ENCODE measurements at regions not wholly inside any gene's neighbourhood (a gene's known extent, or its start where the extent isn't known, plus 50 kb on each side); places are given as distances from the start of the nearest gene placed in this dataset.

GRCh38 chr3:76961284-76961683 lies 78.6 kb upstream of the ROBO2 start:
- no peak overlapping the region for H3K4me3 ChIP-seq (ENCODE audit: low read length)
- DNase-seq (ENCODE audit: low read depth), result no peak
- TF ChIP-seq, protein P1, sequence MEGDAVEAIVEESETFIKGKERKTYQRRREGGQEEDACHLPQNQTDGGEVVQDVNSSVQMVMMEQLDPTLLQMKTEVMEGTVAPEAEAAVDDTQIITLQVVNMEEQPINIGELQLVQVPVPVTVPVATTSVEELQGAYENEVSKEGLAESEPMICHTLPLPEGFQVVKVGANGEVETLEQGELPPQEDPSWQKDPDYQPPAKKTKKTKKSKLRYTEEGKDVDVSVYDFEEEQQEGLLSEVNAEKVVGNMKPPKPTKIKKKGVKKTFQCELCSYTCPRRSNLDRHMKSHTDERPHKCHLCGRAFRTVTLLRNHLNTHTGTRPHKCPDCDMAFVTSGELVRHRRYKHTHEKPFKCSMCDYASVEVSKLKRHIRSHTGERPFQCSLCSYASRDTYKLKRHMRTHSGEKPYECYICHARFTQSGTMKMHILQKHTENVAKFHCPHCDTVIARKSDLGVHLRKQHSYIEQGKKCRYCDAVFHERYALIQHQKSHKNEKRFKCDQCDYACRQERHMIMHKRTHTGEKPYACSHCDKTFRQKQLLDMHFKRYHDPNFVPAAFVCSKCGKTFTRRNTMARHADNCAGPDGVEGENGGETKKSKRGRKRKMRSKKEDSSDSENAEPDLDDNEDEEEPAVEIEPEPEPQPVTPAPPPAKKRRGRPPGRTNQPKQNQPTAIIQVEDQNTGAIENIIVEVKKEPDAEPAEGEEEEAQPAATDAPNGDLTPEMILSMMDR (conservative IDR thresholded peaks at IDR 0.05; ENCODE audit: low read depth, low read length), result no peak

DNA sequence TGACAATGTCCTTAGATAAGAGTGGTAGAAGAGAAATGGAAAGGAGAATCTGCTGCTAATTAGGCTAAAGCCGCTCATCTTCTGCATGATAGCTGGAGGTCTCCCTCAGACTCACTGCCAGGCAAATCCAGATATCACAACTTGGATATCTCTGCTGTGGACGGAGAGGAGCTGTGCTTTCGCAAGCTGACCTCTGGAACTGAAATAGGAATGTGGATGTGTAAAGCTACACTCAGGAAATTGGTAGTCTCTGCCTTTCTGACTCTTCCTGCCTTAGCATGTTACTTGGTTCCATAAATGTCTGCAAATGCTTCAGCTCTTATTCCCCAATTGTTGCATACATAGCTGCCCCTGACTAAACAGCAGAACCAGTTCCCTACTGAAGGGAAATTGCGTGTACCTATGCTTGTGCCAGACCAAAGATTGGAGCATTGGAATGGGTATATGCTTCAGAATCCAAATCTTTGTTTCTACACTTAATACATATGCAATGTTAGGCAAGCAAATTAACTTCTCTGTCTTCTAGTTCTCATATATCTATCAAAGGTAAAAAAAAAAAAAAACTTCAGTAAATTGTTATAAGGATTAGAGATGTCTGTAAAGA lies 74.7 kb upstream of the ROBO2 start:
- TF ChIP-seq, protein P1 (conservative IDR thresholded peaks at IDR 0.05; ENCODE audit: low read depth, low read length), result no peak
- DNase-seq (ENCODE audit: low read depth), result no peak
- no peak overlapping the region for H3K4me3 ChIP-seq (ENCODE audit: low read length)

DNA sequence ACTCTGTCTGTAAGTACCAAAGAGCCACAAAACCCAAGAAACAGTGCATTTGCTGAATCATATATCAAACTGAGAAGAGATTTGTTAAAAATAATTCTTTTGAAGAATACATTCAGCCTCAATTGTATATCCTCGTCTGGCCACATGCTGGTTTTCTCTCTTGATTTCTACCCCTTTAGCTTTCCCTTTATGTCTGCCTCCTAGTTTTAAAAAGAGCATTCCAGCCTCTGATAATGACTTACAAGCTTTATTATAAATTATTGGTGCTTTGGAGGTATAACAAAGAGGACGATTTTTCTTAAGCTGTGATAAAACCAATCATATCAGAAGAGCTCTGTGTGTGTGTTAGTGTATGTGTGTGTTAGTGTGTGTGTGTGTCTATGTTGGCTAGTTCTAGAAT lies 70.4 kb upstream of the ROBO2 start:
- no peak overlapping the region for H3K4me3 ChIP-seq (ENCODE audit: low read length)
- TF ChIP-seq, protein P1 (conservative IDR thresholded peaks at IDR 0.05; ENCODE audit: low read depth, low read length), result no peak
- no peak for DNase-seq (ENCODE audit: low read depth)

- TF ChIP-seq, protein P1 (conservative IDR thresholded peaks at IDR 0.05; ENCODE audit: low read depth, low read length), result no peak
- DNase-seq (ENCODE audit: low read depth), result no peak
These were observed 69.8 kb upstream of the ROBO2 start for GRCh38 chr3:76969996-76970615.

GRCh38 chr3:76972624-76973296 lies 67.1 kb upstream of the ROBO2 start:
- no peak for DNase-seq (ENCODE audit: low read depth)
- TF ChIP-seq, protein P1 (conservative IDR thresholded peaks at IDR 0.05; ENCODE audit: low read depth, low read length), result no peak
- no peak overlapping the region for H3K4me3 ChIP-seq (ENCODE audit: low read length)

More at GRCh38 chr3:76969996-76970615, 69.8 kb upstream of the ROBO2 start:
- no peak overlapping the region for H3K4me3 ChIP-seq (ENCODE audit: low read length)

GRCh38 chr3:76976996-76977395 lies 62.9 kb upstream of the ROBO2 start:
- TF ChIP-seq, protein P1 (conservative IDR thresholded peaks at IDR 0.05; ENCODE audit: low read depth, low read length), result no peak
- no peak overlapping the region for H3K4me3 ChIP-seq (ENCODE audit: low read length)
- DNase-seq (ENCODE audit: low read depth), result no peak
